ENCODE measurements at regions not wholly inside any gene's neighbourhood (a gene's known extent, or its start where the extent isn't known, plus 50 kb on each side); places are given as distances from the start of the nearest gene placed in this dataset.

DNA sequence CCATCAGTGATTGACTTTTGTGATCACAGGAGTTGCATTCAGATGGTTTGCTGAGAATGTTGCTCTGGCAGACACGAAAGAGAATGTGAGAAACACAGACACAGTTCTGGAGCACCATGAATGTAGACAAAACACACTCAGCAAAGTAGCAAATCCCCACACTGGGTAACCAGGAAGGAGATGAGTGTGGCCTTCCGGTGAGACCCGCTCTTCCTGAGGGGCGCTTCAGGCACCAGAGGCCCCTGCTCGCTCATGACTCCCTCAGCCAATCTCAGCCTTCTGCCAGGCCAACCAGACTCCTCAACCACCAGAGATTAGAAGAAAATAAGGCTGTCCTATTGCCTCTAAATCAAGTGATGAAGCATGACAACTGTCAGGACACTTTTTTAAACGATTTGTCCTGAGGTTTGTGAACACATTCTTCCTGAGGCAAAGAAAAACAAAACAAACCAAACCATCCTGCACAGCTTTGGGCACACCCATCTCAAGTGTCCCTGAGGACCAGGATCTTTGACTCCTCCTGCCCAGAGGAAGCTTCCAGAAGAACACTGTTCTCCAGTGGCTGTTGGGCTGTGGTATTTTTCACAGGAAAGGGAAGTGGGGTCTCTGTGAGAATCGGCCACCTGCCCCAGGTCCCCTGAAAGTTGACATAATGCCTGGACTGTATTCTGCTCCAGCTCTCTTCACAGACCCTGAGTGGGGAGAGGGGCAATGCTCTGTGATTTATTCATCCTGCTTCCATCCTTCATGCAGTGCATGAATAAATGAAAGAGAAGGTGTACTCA is 152.8 kb downstream of the BCL11A start:
- DNase-seq = no peak

DNA sequence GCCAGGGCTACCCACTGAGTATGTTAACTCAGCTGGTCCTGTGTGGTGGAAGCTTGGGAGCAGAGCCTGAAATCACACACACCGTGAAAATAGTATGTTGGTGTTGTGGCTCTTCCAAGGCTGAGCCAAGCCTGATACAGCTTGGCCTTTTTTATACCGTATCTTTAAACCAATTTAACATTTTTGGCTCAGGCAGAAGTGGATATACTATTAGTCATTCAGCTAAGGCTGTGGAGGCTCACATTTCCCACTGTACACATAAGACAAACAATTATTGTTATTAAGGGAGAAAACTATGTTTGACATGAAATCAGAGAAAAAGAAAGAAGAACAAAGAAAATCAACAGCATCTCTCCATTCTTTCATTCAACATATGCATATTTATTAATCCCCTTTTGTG is 159.0 kb downstream of the BCL11A start:
- DNase-seq = no peak

DNA sequence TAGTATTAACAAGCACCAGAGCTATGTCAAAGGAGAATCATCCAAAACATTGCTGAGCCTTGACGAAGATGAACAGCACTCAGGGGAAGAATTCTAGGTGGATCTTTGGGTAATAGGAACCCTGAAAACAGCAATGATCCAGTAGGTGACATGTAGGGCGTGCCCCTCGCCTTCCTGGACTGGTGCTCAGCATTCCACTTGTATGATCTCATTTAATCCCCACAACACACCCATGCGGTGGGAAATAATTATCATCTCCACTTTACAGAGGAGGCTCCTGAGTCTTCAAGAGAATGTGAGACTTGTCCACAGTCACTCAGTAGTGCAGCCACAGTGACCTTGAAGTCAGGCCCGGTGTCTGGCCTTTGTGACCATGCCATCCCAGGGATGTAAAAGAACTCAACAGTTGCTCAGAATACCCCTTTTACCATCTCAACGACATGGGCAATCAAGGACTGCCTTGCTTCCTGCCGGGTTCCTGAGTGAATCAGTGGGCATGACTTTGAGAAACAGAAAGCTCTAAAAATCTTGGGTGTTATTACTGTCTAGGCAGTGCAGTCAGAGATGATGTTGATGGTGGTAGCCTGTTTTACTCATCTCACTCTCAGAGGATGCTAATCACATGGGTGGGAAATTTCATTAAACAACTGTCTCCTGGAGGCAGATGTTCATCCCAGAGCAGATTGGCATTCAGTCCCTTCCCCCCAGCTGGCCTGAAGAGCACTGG is 161.6 kb downstream of the BCL11A start:
- no peak for DNase-seq

DNA sequence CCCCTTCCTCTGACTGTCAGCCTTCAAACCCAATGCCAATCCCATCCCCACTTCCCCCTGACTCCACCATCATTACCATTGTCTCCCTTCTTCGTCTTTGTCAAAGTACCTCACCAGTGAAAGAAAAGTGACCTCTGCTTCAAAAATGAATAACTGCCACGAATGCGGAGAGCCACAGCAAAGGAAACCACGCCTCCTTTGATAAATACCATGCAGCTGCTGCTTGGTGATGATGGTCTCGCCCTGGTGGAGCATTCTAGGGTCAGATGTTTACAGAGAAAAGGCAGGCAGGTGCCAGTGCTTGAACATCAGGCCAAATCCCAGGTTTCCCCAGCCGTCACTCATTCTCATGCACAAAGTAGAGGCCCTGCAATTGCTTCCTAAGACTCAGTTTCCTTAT is 162.2 kb downstream of the BCL11A start:
- DNase-seq = no peak

DNA sequence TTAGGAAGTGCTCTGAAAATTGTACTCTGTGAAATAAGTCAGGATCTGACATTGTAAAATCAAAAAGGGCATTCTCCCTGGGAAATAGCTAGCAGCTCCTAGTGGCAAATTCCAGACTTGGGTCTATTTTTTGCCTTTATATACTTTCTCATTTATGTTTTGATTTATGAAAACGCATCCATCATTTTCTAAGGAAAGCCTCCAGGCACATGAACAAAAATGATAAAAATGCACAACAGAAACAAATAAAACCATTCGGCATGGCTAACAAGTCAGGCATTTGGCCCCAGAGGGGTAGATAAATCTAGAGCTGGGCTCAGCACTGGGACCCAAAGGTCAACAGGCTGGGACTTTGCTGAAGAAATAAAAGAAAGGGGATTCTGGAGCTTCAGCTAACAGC is 167.0 kb downstream of the BCL11A start:
- DNase-seq = no peak

DNA sequence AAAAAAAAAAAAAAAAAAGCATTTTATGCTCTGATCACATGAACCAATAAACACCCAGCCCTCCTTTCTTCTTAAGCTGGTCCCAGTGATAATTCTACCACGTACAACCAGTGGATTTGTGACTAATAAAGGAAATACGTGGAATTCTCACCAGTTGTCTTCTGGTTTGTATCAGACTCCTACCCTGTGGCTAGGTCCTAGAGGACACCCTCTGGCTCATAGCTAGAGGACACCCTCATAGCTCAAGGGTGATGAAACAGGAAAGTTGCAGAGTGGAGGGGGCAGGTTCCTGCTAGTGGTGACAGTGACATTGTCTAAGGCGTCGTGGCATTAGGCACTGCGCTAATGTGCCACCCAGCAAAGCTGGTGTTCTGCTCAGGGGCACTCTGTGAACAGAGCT is 167.8 kb downstream of the BCL11A start:
- no peak for DNase-seq

DNA sequence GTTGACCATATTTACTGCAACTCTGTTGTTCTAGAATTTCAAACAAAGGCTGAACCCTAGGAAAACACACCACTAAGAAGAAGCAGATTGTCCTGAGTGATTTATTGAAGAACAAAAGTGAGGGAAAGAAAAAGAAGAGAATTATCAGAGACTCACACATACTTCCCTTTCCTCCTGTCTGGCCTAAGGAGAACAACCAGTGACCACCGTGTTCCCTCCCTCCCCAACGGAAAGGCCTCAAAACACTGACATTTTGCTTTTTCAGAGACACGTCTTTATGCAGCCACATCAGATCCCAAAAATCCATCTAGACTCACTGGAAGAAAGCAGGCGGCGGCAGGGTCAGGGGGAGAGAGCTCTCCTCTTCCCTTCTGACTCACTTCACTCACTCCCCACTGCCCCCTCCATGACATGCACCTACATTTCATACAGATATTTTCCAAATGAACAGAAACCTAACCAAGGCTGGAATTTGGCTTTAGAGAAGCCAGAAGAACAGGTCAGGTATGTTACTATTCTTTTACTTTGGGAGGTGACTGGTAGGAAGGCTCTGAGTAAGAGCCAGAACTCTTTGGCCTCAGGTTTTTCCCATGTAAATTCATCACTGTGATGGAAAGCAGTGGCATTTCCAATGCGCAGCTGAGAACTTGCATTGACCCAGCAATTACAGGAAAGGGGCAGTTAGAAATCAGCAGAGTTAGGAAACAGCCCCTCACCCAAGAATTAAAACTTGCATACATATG is 169.9 kb downstream of the BCL11A start:
- no peak for DNase-seq

DNA sequence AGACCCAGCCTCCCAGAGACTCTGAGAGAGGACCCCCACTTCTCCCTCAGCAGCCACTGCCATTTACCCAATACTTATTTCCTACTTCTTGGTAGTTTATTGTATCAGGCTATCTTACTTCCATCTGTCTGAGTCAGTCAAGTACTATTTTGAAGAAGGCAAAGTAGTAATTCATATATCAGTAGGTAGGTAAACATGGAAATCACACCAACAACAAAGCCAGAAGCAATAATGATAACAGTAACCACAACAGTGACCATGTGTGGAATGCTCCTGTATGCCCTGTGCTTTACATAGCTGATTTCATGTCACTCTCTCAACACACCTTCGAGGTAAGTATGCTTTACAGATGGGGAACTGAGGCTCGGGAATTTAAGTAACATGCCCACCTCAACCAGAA is 173.0 kb downstream of the BCL11A start:
- no peak for DNase-seq

DNA sequence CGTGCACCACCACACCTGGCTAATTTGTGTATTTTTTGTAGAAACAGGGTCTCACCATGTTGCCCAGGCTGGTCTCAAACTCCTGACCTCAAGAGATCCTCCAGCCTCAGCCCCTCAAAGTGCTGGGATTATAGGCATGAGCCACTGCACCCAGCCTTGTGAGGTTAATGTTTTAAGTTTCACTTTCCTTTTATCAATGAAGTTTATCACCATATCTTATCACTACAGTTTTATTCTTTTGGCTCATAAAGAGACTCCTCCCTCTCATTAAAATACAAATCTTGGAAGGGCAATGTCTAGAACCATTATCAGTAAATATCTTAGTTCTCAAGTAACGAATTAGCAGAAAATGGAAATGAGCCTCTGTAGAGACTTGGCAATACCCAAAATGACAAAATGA is 173.8 kb downstream of the BCL11A start:
- no peak for DNase-seq

DNA sequence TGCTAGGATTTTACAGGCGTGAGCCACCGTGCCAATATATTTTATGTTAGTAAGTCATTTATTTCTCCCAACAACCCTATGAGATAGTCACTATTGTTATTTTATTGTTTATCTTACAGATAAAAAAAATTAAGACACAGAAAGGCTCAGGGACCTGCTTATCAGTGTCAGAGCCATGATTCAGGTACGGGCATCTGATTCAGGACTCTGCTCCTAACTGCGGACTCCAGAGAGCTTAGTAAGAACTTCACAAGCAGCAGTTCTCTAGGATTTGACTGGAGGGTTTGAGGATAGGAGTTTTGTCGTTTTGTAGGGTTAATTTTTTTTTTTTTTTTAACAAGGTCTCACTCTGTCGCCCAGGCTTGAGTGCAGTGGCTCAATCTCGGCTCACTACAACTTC is 174.2 kb downstream of the BCL11A start:
- DNase-seq = no peak

DNA sequence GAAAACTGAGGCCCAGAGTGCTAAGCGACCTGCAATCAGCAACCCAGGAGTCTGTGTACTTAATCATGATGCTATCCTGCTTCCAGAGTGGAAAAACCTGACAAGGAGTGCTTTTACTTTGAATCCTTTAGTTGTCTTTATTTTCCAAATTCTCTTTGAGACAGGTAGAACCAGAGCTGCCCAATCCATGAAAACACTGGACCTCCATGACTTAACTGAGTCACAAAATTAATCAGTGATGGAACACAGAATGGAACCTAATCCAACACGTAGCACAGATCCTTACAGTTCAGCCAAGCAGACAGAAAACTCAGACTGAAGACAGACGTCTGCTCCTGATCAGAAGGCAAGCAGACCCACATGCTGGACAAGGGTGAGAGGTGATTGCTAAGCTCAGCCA is 175.6 kb downstream of the BCL11A start:
- no peak for DNase-seq

DNA sequence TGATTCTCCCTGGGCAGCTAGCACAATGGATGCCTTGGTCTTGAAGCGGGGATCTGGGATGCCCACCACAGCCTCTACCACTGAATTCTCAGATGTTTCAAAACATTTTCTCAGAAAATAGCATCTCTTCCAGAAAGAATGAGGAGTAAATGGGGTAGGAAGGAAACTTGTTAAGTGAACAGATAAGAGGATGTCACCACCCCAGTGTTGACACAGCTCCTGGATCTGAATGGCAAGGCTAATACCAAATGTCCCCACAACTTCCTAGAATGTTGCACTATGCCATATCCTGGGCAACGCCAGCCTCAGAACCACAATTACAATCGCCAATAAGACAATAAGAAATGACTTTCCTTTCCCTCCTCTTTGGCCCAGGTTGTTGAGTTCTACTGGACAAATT is 177.2 kb downstream of the BCL11A start:
- DNase-seq = no peak

DNA sequence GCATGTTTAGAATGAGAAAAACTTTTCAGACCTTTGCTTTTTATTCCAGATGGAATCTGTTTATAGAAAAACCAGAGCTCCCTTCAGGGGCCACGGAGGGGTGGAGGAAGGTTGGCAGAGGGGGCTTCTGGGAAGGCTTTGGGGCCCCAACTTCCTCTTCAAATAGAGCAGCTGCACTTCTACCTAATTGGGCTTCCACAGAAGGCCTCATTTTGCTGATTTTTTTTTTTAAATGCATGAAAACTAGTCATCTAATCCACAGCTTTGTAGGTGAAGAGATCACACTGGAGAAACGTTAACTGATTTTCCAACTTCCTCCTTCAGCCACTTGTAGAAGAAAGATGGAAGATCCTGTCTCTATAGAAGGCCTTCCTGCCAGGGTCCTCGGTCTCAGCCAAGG is 181.8 kb downstream of the BCL11A start:
- no peak for DNase-seq

DNA sequence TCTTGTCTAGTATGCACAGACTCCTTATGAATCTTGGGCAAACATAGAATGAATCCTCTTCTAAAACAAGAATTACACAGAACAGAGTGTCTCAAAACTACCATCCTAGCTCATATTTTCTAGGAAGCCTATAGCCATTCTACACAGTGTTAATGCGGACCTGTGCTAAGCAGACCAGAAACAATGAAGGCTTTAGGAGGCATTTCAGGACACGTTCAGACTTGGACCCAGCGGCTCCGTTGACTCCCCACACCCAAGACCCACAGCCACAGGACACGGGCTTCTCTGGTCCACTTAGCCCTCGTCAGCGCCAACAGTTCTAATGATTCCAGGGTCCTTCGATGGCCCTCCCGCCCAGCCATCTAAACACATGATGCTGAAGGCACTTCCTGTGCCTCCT is 182.2 kb downstream of the BCL11A start:
- no peak for DNase-seq

DNA sequence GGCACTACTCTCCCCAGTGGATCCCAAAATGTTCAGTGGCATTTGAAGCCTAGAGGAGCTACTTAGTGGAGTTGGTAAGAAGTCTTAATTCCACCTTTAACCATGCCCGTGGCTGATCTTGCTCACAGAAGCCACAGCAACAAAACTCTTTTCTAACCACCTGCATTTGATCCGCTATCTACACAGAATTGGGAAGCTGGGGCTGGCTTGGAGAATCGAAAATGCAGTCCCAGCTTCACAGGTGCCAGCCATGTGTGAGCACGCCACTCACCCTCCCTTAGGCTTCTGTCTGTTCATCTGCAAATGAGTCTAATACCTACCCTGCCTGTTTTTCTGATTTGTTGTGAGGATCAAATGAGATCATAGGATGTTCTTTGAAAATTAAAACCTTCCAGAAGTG is 182.6 kb downstream of the BCL11A start:
- DNase-seq = no peak

DNA sequence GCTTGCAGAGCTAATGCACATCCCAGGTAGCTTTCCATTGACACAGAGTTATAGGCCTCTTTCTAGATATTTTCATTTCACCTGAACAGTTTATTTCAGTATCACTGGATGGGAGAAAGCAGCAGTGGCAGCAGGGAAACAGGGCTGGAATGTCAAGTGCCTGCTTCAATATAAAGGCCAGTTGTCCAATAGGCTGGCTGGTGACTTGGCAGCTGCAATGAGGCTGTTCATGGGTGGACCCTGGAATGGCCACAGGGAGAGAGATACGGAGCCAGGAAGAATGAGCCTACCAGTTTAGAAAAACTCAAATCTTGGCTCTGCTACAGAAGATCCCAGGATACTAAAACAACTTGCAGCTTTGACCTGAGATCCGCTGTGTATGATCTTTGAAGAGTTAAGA is 185.0 kb downstream of the BCL11A start:
- no peak for DNase-seq

DNA sequence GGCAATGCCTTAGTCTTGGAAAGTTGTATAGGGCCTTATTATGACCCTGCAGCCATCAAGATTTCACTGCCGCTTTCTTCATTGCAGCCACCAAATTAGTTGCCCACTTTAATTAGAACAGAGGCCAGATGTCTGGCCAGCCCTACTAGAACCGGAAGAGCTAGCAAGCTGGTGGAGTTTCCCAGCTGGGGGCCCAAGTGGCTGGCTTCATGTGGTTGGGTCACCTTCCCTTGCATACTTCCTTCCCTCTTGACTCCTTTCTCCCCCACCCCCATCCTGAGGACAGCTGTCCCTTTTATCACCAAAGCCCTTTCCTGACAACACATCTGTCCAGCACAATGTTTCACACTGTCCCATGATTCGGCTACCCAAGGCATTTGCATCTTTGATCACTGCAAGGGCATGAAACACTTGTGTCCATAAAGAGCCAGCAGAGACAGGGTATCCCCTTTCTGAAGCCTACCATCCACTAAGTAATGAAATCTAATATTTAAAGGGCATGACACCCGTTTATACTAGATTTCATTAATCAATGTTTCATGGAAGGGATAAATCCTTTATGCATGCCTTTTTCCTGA is 187.2 kb downstream of the BCL11A start:
- no peak for DNase-seq

DNA sequence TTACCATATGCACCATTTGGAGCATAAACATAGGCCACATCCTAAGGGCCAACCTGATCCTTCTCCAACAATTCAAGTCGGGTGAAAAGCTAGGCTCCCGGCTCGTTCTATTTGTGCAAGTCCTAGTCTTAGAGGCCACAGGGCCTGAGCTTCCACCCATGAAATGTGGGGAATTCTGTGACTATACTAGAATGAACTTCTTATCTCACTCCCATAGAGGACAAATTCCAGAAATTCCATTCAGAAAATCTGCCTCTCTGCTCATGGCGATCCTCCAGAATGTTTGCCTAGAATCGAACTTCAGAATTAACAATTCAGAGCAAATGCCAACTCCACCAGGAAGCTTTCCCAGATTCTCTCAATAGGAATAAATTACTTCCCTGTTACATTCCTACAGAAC is 187.9 kb downstream of the BCL11A start:
- no peak for DNase-seq

DNA sequence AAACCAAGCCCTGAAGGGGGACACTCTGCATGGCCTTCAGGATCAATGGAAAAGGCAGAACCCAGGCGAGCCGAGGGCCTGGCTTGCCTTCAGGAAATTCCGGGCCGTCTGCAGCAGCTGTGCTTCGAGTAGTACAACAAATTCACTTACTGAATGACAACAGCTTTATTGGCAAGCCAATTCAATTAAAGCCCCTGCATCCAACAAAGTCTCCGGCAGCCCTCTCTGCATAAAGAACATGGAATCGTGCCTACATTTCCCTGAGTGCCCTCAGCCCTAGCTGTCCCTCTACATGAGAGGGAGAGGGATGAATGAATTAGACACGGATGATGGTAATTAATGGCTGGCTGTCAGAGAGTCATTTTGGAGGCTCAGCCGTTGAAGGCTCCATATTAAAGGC is 189.0 kb downstream of the BCL11A start:
- DNase-seq = no peak

DNA sequence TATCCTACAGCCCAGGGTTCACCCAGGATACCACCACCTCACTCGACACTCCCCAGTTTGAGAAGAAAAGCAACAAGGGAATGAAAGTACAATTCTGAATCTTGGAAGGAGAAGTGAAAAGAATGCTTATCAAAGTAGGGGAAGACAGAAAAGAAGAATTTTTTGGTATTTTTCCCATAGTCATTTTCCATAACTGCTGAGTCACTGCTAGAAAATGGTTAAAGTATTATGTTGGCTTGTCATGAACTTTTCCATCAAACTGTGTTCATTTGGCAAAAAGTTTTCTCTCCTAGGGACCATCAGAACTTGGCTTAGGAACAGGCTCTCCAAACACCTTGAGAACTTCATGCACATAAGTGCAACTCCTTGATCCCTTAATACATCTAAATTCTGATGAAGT is 192.0 kb downstream of the BCL11A start:
- no peak for DNase-seq

DNA sequence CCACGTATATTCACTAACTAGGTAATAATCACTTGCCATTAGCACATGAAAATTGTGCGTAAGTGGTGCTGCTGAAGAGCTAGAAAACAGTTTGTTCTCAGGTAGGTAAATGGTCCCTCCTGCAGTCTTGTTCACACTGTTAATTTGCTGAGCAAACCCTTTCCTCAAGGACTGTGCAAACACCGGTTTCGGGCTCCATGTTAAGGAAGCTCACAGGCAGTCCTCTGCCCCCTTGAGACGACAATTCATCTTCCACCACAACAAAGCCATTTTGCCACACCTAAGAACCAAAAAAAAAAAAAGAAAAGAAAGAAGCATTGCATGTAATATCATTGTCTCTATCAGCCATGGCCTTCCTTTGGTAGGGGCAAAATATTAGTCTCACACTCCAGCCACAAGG is 193.9 kb downstream of the BCL11A start:
- no peak for DNase-seq

DNA sequence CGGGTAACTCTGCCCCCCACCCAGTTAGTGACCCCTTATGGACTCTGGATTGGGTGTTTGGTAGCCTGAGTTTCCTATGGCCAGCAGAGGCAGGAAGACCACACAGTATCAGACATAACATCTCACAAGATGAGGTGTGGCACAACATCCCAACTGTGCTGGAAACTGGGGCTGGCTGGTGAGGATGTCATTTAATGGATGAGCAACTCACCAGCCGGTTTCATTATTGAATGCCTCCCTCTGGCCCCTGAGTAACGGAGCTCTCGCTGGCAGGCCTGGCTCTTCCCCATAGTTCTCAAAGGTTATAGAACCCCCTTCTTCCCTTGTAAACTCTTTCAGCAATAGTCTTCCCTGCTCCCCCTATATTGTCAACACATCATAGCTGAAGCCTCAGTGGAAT is 195.0 kb downstream of the BCL11A start:
- no peak for DNase-seq

DNA sequence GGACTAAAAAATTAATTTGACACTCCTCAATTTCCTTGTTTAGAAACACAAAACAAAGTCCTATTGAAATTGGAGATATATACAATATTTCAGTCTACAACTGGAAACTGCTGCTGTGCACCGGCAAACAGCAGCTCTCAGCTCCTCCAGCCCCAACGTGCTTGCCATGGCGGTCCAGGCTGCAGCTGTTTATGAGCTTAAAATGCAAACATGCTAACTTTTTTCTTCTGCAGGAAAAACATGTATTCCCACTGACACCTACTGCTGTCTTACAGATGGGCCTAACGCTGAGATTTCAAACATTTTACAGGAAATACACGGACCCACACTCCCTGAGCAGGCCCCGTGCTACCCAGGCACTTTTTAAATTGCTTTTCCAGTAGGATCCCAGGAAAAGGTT is 195.5 kb downstream of the BCL11A start:
- no peak for DNase-seq

DNA sequence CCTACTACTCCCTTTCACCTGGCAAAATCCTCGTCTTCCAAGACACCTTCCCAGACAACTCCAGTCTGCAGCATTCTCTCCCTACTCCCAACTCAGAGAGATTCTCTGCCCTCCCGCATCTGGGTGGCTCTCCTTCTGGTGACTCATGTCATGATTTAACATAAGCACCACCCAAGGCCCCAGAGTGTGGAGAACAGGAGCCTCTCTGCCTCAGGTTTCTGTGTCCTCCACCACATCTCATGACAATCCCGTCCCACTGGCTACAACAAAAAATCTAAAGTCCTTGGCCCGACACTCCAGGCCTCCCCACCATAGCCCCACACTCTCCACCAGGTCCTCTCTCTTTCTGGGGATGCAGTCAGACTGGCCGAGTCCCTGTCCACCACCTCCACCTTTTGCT is 197.1 kb downstream of the BCL11A start:
- no peak for DNase-seq

Data from CD4-positive, alpha-beta T cell treated with Interleukin-17A for 4 hours (primary cell).